PC-3 (cell line): ENCODE measurements at regions not wholly inside any gene's neighbourhood (a gene's known extent, or its start where the extent isn't known, plus 50 kb on each side); places are given as distances from the start of the nearest gene placed in this dataset.

Source experiments
- ATAC-seq: fragments of 200-7000 bp; cut with Tn5 transposase; 2 replicates; pipeline ENCODE4 v1.9.1; 2020; ENCODE audit warnings: mild to moderate bottlenecking, moderate library complexity
- BruUV-seq: library from RNA; stranded (reverse); fragments of 400-500 nt; replicated peaks from 2 replicates; lab custom pipeline; 2021; lab: Mats Ljungman, UMichigan
- CTCF ChIA-PET: fragments of 300-600 bp; sonication (Branson Sonifier 250); formaldehyde crosslinking; loops from one replicate; lab custom pipeline; 2022; ENCODE audit warnings: antibody characterized with exemption; lab: Charles Lee
- POLR2A ChIA-PET: fragments of 300-600 bp; sonication (Branson Sonifier 250); formaldehyde crosslinking; loops from one replicate; lab custom pipeline; 2022; ENCODE audit warnings: antibody characterized with exemption; ENCODE audit not compliant: unreplicated experiment; lab: Charles Lee
- DNase-seq: peaks from one replicate; pipeline ENCODE4 v3.0.0-alpha.2; 2015
- H2AFZ ChIP-seq: fragments of 300-600 bp; sonication (generic); 2 replicates; pipeline ENCODE4 v1.6.0; 2016; ENCODE audit warnings: antibody characterized with exemption, low read length
- H3F3A ChIP-seq: fragments of 300-600 bp; sonication (generic); one replicate; pipeline ENCODE4 v1.6.0; 2017; ENCODE audit warnings: antibody characterized with exemption, low read length, control low read depth, mild to moderate bottlenecking; ENCODE audit not compliant: unreplicated experiment
- H3K27ac ChIP-seq: fragments of 300-600 bp; sonication (generic); 2 replicates; pipeline ENCODE4 v1.5.1; 2016; ENCODE audit warnings: mild to moderate bottlenecking, low read length
- H3K27me3 ChIP-seq: fragments of 300-600 bp; sonication (generic); 2 replicates; pipeline ENCODE4 v1.6.1; 2016; ENCODE audit warnings: low read length, mixed read lengths
- H3K36me3 ChIP-seq: fragments of 300-600 bp; sonication (generic); 2 replicates; pipeline ENCODE4 v1.6.1; 2016; ENCODE audit warnings: low read depth, mixed run types, low read length, mixed read lengths
- H3K4me1 ChIP-seq: fragments of 300-600 bp; sonication (generic); 2 replicates; pipeline ENCODE4 v1.5.1; 2016; ENCODE audit warnings: low read length; ENCODE audit not compliant: insufficient read depth
- H3K4me2 ChIP-seq: fragments of 300-600 bp; sonication (generic); 2 replicates; pipeline ENCODE4 v1.6.0; 2016; ENCODE audit warnings: low read length
- H3K4me3 ChIP-seq: fragments of 300-600 bp; sonication (generic); 2 replicates; pipeline ENCODE4 v1.5.1; 2016; ENCODE audit warnings: mild to moderate bottlenecking, low read length, mixed read lengths
- H3K79me2 ChIP-seq: fragments of 300-600 bp; sonication (generic); 2 replicates; pipeline ENCODE4 v1.6.1; 2017; ENCODE audit warnings: low read length, mixed read lengths
- H3K9ac ChIP-seq: fragments of 300-600 bp; sonication (generic); 2 replicates; pipeline ENCODE4 v1.6.0; 2016; ENCODE audit warnings: mild to moderate bottlenecking, low read length
- H3K9me2 ChIP-seq: fragments of 300-600 bp; sonication (generic); replicated peaks from 2 replicates; pipeline ENCODE4 v1.6.1; 2016; ENCODE audit warnings: mixed run types, low read length, mixed read lengths
- H3K9me3 ChIP-seq: fragments of 300-600 bp; sonication (generic); 2 replicates; pipeline ENCODE4 v1.6.1; 2016; ENCODE audit warnings: low read length, mixed read lengths
- H4K20me1 ChIP-seq: fragments of 300-600 bp; sonication (generic); 2 replicates; pipeline ENCODE4 v1.6.1; 2016; ENCODE audit warnings: low read length, mixed read lengths
- CTCF ChIP-seq: fragments of 300-600 bp; sonication (generic); conservative IDR thresholded peaks from 2 replicates; pipeline ENCODE4 v1.5.1; 2017; ENCODE audit warnings: antibody characterized with exemption, low read depth, mild to moderate bottlenecking, low read length
- EZH2 ChIP-seq: fragments of 300-600 bp; sonication (generic); IDR thresholded peaks from one replicate; pipeline ENCODE4 v1.6.1; 2017; ENCODE audit warnings: antibody characterized with exemption, mild to moderate bottlenecking, low read length; ENCODE audit not compliant: unreplicated experiment
- EZH2phosphoT487 ChIP-seq: fragments of 300-600 bp; sonication (generic); IDR thresholded peaks from 2 replicates; pipeline ENCODE4 v1.6.1; 2018; ENCODE audit warnings: mild to moderate bottlenecking, antibody characterized with exemption, low read length, borderline replicate concordance
- intact Hi-C: fragments of 100-400 bp; cut with micrococcal nuclease; formaldehyde crosslinking; loops from 2 replicates; pipeline ENCODE4 v1.9.0; 2023

GRCh38 chr20:23296841-23297701, 53.5 kb upstream of the NXT1 start:
- Histone ChIP-seq H3K9me3 (no peaks in the 10 kb centered on the region), H3K4me3 (no peak overlapping the region), H3K27ac (no peak overlapping the region), H3K27me3 (peaks cover 93% of the 10 kb centered on the region), H3K4me2 (no peak overlapping the region), H4K20me1 (no peaks in the 10 kb centered on the region), H3K9me2 (no peaks in the 10 kb centered on the region), H2AFZ (no peak overlapping the region), H3K36me3 (no peaks in the 10 kb centered on the region), H3K79me2 (no peaks in the 10 kb centered on the region), H3K9ac (no peak overlapping the region), H3F3A (no peaks in the 10 kb centered on the region), H3K4me1 (no peaks in the 10 kb centered on the region)
- ATAC-seq = no peak
- POLR2A ChIA-PET = no interaction called here
- CTCF ChIA-PET = no interaction called here
- intact Hi-C loops = no loop called here
- no peak for DNase-seq
- TF ChIP-seq CTCF = no peak
- TF ChIP-seq EZH2phosphoT487 = no peak
- no peak for TF ChIP-seq EZH2
- BruUV-seq = no TSS peak

- Histone ChIP-seq H3K79me2 (no peaks in the 10 kb centered on the region), H3K9ac (no peak overlapping the region), H3F3A (no peaks in the 10 kb centered on the region), H3K4me1 (no peaks in the 10 kb centered on the region), H3K36me3 (no peaks in the 10 kb centered on the region), H3K27me3 (peaks cover 87% of the 10 kb centered on the region), H3K4me3 (no peak overlapping the region), H3K27ac (no peak overlapping the region), H3K4me2 (no peak overlapping the region), H3K9me2 (no peaks in the 10 kb centered on the region), H3K9me3 (no peaks in the 10 kb centered on the region), H4K20me1 (no peaks in the 10 kb centered on the region), H2AFZ (no peak overlapping the region)
- ATAC-seq (no peak), DNase-seq (no peak)
- BruUV-seq = no TSS peak
- ChIA-PET CTCF (no interaction called here), POLR2A (no interaction called here)
- TF ChIP-seq CTCF = no peak
- no peak for TF ChIP-seq EZH2
- TF ChIP-seq EZH2phosphoT487 = no peak
- intact Hi-C loops = no loop called here
Measured at GRCh38 chr20:23295934-23296333, 54.7 kb upstream of the NXT1 start.

- H3K9me2 ChIP-seq = no peaks in the 10 kb centered on the region
- no peak overlapping the region for H3K9ac ChIP-seq
- no peak overlapping the region for H3K27ac ChIP-seq
- H3K9me3 ChIP-seq = no peaks in the 10 kb centered on the region
- H3K36me3 ChIP-seq = no peaks in the 10 kb centered on the region
- H3K4me1 ChIP-seq = no peaks in the 10 kb centered on the region
- TF ChIP-seq CTCF (no peak), EZH2phosphoT487 (no peak), EZH2 (no peak)
- H3F3A ChIP-seq = no peaks in the 10 kb centered on the region
- H3K4me3 ChIP-seq = no peak overlapping the region
- intact Hi-C loops = no loop called here
- no peaks in the 10 kb centered on the region for H4K20me1 ChIP-seq
- ChIA-PET CTCF (no interaction called here), POLR2A (no interaction called here)
- no peaks in the 10 kb centered on the region for H3K79me2 ChIP-seq
- DNase-seq = no peak
- ATAC-seq = no peak
- no TSS peak for BruUV-seq
- no peak overlapping the region for H2AFZ ChIP-seq
- no peak overlapping the region for H3K4me2 ChIP-seq
- H3K27me3 ChIP-seq = peaks cover 87% of the 10 kb centered on the region
Measured at GRCh38 chr20:23294671-23295070, 55.9 kb upstream of the NXT1 start.
